Inferior parietal cortex (tissue), 1 donor: ENCODE measurements at regions not wholly inside any gene's neighbourhood (a gene's known extent, or its start where the extent isn't known, plus 50 kb on each side); places are given as distances from the start of the nearest gene placed in this dataset.
"Not testable (repeated sequence)": the region's sequence is repeated elsewhere in the genome, so short reads cannot be mapped to it uniquely, and the experiment has no call there.

Source experiments
- DNase-seq: peaks from one replicate; pipeline ENCODE4 v3.0.0-alpha.2; 2016; ENCODE audit errors: extremely low spot score

GRCh38 chr21:10270211-10270610, 251.2 kb upstream of the TPTE start:
- peak; percentile 64 for DNase-seq

GRCh38 chr21:10271666-10272207, 249.6 kb upstream of the TPTE start:
- DNase-seq: not testable (repeated sequence)

- DNase-seq: peak; percentile 8
These were observed 249.2 kb upstream of the TPTE start for GRCh38 chr21:10272216-10272615.

GRCh38 chr21:10273196-10273595, 248.2 kb upstream of the TPTE start:
- no peak for DNase-seq

- DNase-seq: not testable (repeated sequence)
These were observed 247.5 kb upstream of the TPTE start for GRCh38 chr21:10273794-10274338.
